ENCODE measurements at regions not wholly inside any gene's neighbourhood (a gene's known extent, or its start where the extent isn't known, plus 50 kb on each side); places are given as distances from the start of the nearest gene placed in this dataset.
"Not testable (repeated sequence)": the region's sequence is repeated elsewhere in the genome, so short reads cannot be mapped to it uniquely, and the experiment has no call there.

- Histone ChIP-seq H3K36me3 (ENCODE audit: control insufficient read depth, insufficient read depth, low read length) (no peaks in the 10 kb centered on the region), H3K27me3 (replicated peaks; ENCODE audit: control insufficient read depth, insufficient read depth, low read length, poor library complexity, severe bottlenecking) (no peaks in the 10 kb centered on the region), H3K4me3 (ENCODE audit: insufficient read depth, low read depth, low read length, poor library complexity, severe bottlenecking) (no peak overlapping the region), H3K27ac (ENCODE audit: insufficient read depth, low read length, poor library complexity, severe bottlenecking) (no peak overlapping the region), H3K4me1 (ENCODE audit: control insufficient read depth, insufficient read depth, low read length, poor library complexity, severe bottlenecking) (no peaks in the 10 kb centered on the region), H3K9me3 (ENCODE audit: control insufficient read depth, low read length) (no peaks in the 10 kb centered on the region)
- no peak for DNase-seq
Measured at GRCh38 chr2:193228276-193228675, 1033.5 kb upstream of the TMEFF2 start.

GRCh38 chr2:193222454-193222853, 1027.7 kb upstream of the TMEFF2 start:
- H3K27ac ChIP-seq (ENCODE audit: insufficient read depth, low read length, poor library complexity, severe bottlenecking) = no peak overlapping the region
- H3K9me3 ChIP-seq (ENCODE audit: control insufficient read depth, low read length) = no peaks in the 10 kb centered on the region
- H3K4me3 ChIP-seq (ENCODE audit: insufficient read depth, low read depth, low read length, poor library complexity, severe bottlenecking) = no peak overlapping the region
- no peaks in the 10 kb centered on the region for H3K36me3 ChIP-seq (ENCODE audit: control insufficient read depth, insufficient read depth, low read length)
- DNase-seq = no peak
- no peaks in the 10 kb centered on the region for H3K4me1 ChIP-seq (ENCODE audit: control insufficient read depth, insufficient read depth, low read length, poor library complexity, severe bottlenecking)
- H3K27me3 ChIP-seq (replicated peaks; ENCODE audit: control insufficient read depth, insufficient read depth, low read length, poor library complexity, severe bottlenecking) = no peaks in the 10 kb centered on the region

GRCh38 chr2:193219413-193219812, 1024.7 kb upstream of the TMEFF2 start:
- H3K36me3 ChIP-seq (ENCODE audit: control insufficient read depth, insufficient read depth, low read length) = no peaks in the 10 kb centered on the region
- H3K27ac ChIP-seq (ENCODE audit: insufficient read depth, low read length, poor library complexity, severe bottlenecking) = no peak overlapping the region
- no peaks in the 10 kb centered on the region for H3K27me3 ChIP-seq (replicated peaks; ENCODE audit: control insufficient read depth, insufficient read depth, low read length, poor library complexity, severe bottlenecking)
- no peak for DNase-seq
- no peak overlapping the region for H3K4me3 ChIP-seq (ENCODE audit: insufficient read depth, low read depth, low read length, poor library complexity, severe bottlenecking)
- no peaks in the 10 kb centered on the region for H3K4me1 ChIP-seq (ENCODE audit: control insufficient read depth, insufficient read depth, low read length, poor library complexity, severe bottlenecking)
- H3K9me3 ChIP-seq (ENCODE audit: control insufficient read depth, low read length) = no peaks in the 10 kb centered on the region

GRCh38 chr2:193201583-193201982, 1006.9 kb upstream of the TMEFF2 start:
- H3K4me3 ChIP-seq (ENCODE audit: insufficient read depth, low read depth, low read length, poor library complexity, severe bottlenecking) = no peak overlapping the region
- H3K27ac ChIP-seq (ENCODE audit: insufficient read depth, low read length, poor library complexity, severe bottlenecking) = no peak overlapping the region
- no peaks in the 10 kb centered on the region for H3K4me1 ChIP-seq (ENCODE audit: control insufficient read depth, insufficient read depth, low read length, poor library complexity, severe bottlenecking)
- H3K9me3 ChIP-seq (ENCODE audit: control insufficient read depth, low read length) = no peaks in the 10 kb centered on the region
- DNase-seq = no peak
- no peaks in the 10 kb centered on the region for H3K36me3 ChIP-seq (ENCODE audit: control insufficient read depth, insufficient read depth, low read length)
- no peaks in the 10 kb centered on the region for H3K27me3 ChIP-seq (replicated peaks; ENCODE audit: control insufficient read depth, insufficient read depth, low read length, poor library complexity, severe bottlenecking)

GRCh38 chr2:193199322-193199721, 1004.6 kb upstream of the TMEFF2 start:
- Histone ChIP-seq H3K27me3 (replicated peaks; ENCODE audit: control insufficient read depth, insufficient read depth, low read length, poor library complexity, severe bottlenecking) (no peaks in the 10 kb centered on the region), H3K4me3 (ENCODE audit: insufficient read depth, low read depth, low read length, poor library complexity, severe bottlenecking) (no peak overlapping the region), H3K36me3 (ENCODE audit: control insufficient read depth, insufficient read depth, low read length) (no peaks in the 10 kb centered on the region), H3K27ac (ENCODE audit: insufficient read depth, low read length, poor library complexity, severe bottlenecking) (no peak overlapping the region), H3K9me3 (ENCODE audit: control insufficient read depth, low read length) (no peaks in the 10 kb centered on the region), H3K4me1 (ENCODE audit: control insufficient read depth, insufficient read depth, low read length, poor library complexity, severe bottlenecking) (no peaks in the 10 kb centered on the region)
- no peak for DNase-seq

GRCh38 chr2:193187816-193188215, 993.1 kb upstream of the TMEFF2 start:
- Histone ChIP-seq H3K4me1 (ENCODE audit: control insufficient read depth, insufficient read depth, low read length, poor library complexity, severe bottlenecking) (no peaks in the 10 kb centered on the region), H3K4me3 (ENCODE audit: insufficient read depth, low read depth, low read length, poor library complexity, severe bottlenecking) (no peak overlapping the region), H3K9me3 (ENCODE audit: control insufficient read depth, low read length) (no peaks in the 10 kb centered on the region), H3K27me3 (replicated peaks; ENCODE audit: control insufficient read depth, insufficient read depth, low read length, poor library complexity, severe bottlenecking) (no peaks in the 10 kb centered on the region), H3K36me3 (ENCODE audit: control insufficient read depth, insufficient read depth, low read length) (no peaks in the 10 kb centered on the region), H3K27ac (ENCODE audit: insufficient read depth, low read length, poor library complexity, severe bottlenecking) (no peak overlapping the region)
- DNase-seq = no peak

- H3K4me1 ChIP-seq (ENCODE audit: control insufficient read depth, insufficient read depth, low read length, poor library complexity, severe bottlenecking); H3K4me3 ChIP-seq (ENCODE audit: insufficient read depth, low read depth, low read length, poor library complexity, severe bottlenecking); H3K27me3 ChIP-seq (replicated peaks; ENCODE audit: control insufficient read depth, insufficient read depth, low read length, poor library complexity, severe bottlenecking); H3K9me3 ChIP-seq (ENCODE audit: control insufficient read depth, low read length); DNase-seq; H3K36me3 ChIP-seq (ENCODE audit: control insufficient read depth, insufficient read depth, low read length); H3K27ac ChIP-seq (ENCODE audit: insufficient read depth, low read length, poor library complexity, severe bottlenecking): not testable (repeated sequence)
Measured at GRCh38 chr2:193170981-193171380, 976.2 kb upstream of the TMEFF2 start.

- Histone ChIP-seq H3K4me1 (ENCODE audit: control insufficient read depth, insufficient read depth, low read length, poor library complexity, severe bottlenecking) (no peaks in the 10 kb centered on the region), H3K27ac (ENCODE audit: insufficient read depth, low read length, poor library complexity, severe bottlenecking) (no peak overlapping the region), H3K27me3 (replicated peaks; ENCODE audit: control insufficient read depth, insufficient read depth, low read length, poor library complexity, severe bottlenecking) (no peaks in the 10 kb centered on the region), H3K4me3 (ENCODE audit: insufficient read depth, low read depth, low read length, poor library complexity, severe bottlenecking) (no peak overlapping the region), H3K9me3 (ENCODE audit: control insufficient read depth, low read length) (no peaks in the 10 kb centered on the region), H3K36me3 (ENCODE audit: control insufficient read depth, insufficient read depth, low read length) (no peaks in the 10 kb centered on the region)
- DNase-seq = no peak
Measured at GRCh38 chr2:193156480-193156879, 961.7 kb upstream of the TMEFF2 start.

GRCh38 chr2:193154076-193154475, 959.3 kb upstream of the TMEFF2 start:
- no peak for DNase-seq
- no peaks in the 10 kb centered on the region for H3K36me3 ChIP-seq (ENCODE audit: control insufficient read depth, insufficient read depth, low read length)
- H3K27me3 ChIP-seq (replicated peaks; ENCODE audit: control insufficient read depth, insufficient read depth, low read length, poor library complexity, severe bottlenecking) = no peaks in the 10 kb centered on the region
- H3K4me3 ChIP-seq (ENCODE audit: insufficient read depth, low read depth, low read length, poor library complexity, severe bottlenecking) = no peak overlapping the region
- no peak overlapping the region for H3K27ac ChIP-seq (ENCODE audit: insufficient read depth, low read length, poor library complexity, severe bottlenecking)
- H3K9me3 ChIP-seq (ENCODE audit: control insufficient read depth, low read length) = no peaks in the 10 kb centered on the region
- H3K4me1 ChIP-seq (ENCODE audit: control insufficient read depth, insufficient read depth, low read length, poor library complexity, severe bottlenecking) = no peaks in the 10 kb centered on the region

- no peak for DNase-seq
- Histone ChIP-seq H3K27ac (ENCODE audit: insufficient read depth, low read length, poor library complexity, severe bottlenecking) (no peak overlapping the region), H3K36me3 (ENCODE audit: control insufficient read depth, insufficient read depth, low read length) (no peaks in the 10 kb centered on the region), H3K27me3 (replicated peaks; ENCODE audit: control insufficient read depth, insufficient read depth, low read length, poor library complexity, severe bottlenecking) (no peaks in the 10 kb centered on the region), H3K4me3 (ENCODE audit: insufficient read depth, low read depth, low read length, poor library complexity, severe bottlenecking) (no peak overlapping the region), H3K9me3 (ENCODE audit: control insufficient read depth, low read length) (no peaks in the 10 kb centered on the region), H3K4me1 (ENCODE audit: control insufficient read depth, insufficient read depth, low read length, poor library complexity, severe bottlenecking) (no peaks in the 10 kb centered on the region)
Measured at GRCh38 chr2:193153576-193153975, 958.8 kb upstream of the TMEFF2 start.

- not testable (repeated sequence) for H3K9me3 ChIP-seq (ENCODE audit: control insufficient read depth, low read length); H3K27me3 ChIP-seq (replicated peaks; ENCODE audit: control insufficient read depth, insufficient read depth, low read length, poor library complexity, severe bottlenecking); H3K4me3 ChIP-seq (ENCODE audit: insufficient read depth, low read depth, low read length, poor library complexity, severe bottlenecking); H3K4me1 ChIP-seq (ENCODE audit: control insufficient read depth, insufficient read depth, low read length, poor library complexity, severe bottlenecking); DNase-seq; H3K27ac ChIP-seq (ENCODE audit: insufficient read depth, low read length, poor library complexity, severe bottlenecking); H3K36me3 ChIP-seq (ENCODE audit: control insufficient read depth, insufficient read depth, low read length)
Measured at GRCh38 chr2:193142467-193142866, 947.7 kb upstream of the TMEFF2 start.
